GM21717 (cell line): ENCODE measurements at regions not wholly inside any gene's neighbourhood (a gene's known extent, or its start where the extent isn't known, plus 50 kb on each side); places are given as distances from the start of the nearest gene placed in this dataset.
A peak's percentile ranks its signal among the peaks of the same experiment; 100 is the strongest.
"Not testable (repeated sequence)": the region's sequence is repeated elsewhere in the genome, so short reads cannot be mapped to it uniquely, and the experiment has no call there.

Experiments used
- ATAC-seq: cut with Tn5 transposase; IDR thresholded peaks from one replicate; pipeline ENCODE4 v1.9.1; 2021; ENCODE audit warnings: mild to moderate bottlenecking, moderate library complexity; ENCODE audit not compliant: unreplicated experiment

GRCh38 chr12:67034110-67034879, 234.9 kb upstream of the CAND1 start:
- ATAC-seq = no peak

- ATAC-seq = no peak
Measured at GRCh38 chr12:67035121-67035520, 234.0 kb upstream of the CAND1 start.

GRCh38 chr12:67038486-67038885, 230.7 kb upstream of the CAND1 start:
- ATAC-seq = no peak

GRCh38 chr12:67039995-67040860, 228.9 kb upstream of the CAND1 start:
- ATAC-seq = no peak

- no peak for ATAC-seq
Measured at GRCh38 chr12:67040861-67041137, 228.4 kb upstream of the CAND1 start.

- no peak for ATAC-seq
Measured at GRCh38 chr12:67042697-67043131, 226.4 kb upstream of the CAND1 start.

- ATAC-seq = no peak
Measured at GRCh38 chr12:67043771-67044170, 225.4 kb upstream of the CAND1 start.

GRCh38 chr12:67045650-67046049, 223.5 kb upstream of the CAND1 start:
- ATAC-seq = no peak

GRCh38 chr12:67046062-67046461, 223.1 kb upstream of the CAND1 start:
- ATAC-seq = no peak

GRCh38 chr12:67047634-67048033, 221.5 kb upstream of the CAND1 start:
- no peak for ATAC-seq

- no peak for ATAC-seq
Measured at GRCh38 chr12:67048371-67048770, 220.8 kb upstream of the CAND1 start.

GRCh38 chr12:67049199-67049598, 220.0 kb upstream of the CAND1 start:
- not testable (repeated sequence) for ATAC-seq

- no peak for ATAC-seq
Measured at GRCh38 chr12:67052981-67053380, 216.2 kb upstream of the CAND1 start.

GRCh38 chr12:67056329-67056728, 212.8 kb upstream of the CAND1 start:
- no peak for ATAC-seq

- no peak for ATAC-seq
Measured at GRCh38 chr12:67057072-67057471, 212.1 kb upstream of the CAND1 start.

- ATAC-seq = no peak
Measured at GRCh38 chr12:67062193-67062592, 207.0 kb upstream of the CAND1 start.

GRCh38 chr12:67067453-67068203, 201.5 kb upstream of the CAND1 start:
- ATAC-seq = no peak

- no peak for ATAC-seq
Measured at GRCh38 chr12:67068204-67068731, 200.9 kb upstream of the CAND1 start.

GRCh38 chr12:67068761-67069450, 200.3 kb upstream of the CAND1 start:
- ATAC-seq = peak; percentile 50

- ATAC-seq = peak; percentile 67
Measured at GRCh38 chr12:67069451-67070306, 199.5 kb upstream of the CAND1 start.
